ENCODE measurements at regions not wholly inside any gene's neighbourhood (a gene's known extent, or its start where the extent isn't known, plus 50 kb on each side); places are given as distances from the start of the nearest gene placed in this dataset.
"Not testable (repeated sequence)": the region's sequence is repeated elsewhere in the genome, so short reads cannot be mapped to it uniquely, and the experiment has no call there.

GRCh38 chr13:44730851-44731250 lies 154.7 kb upstream of the TSC22D1 start:
- FAIRE-seq = no peak
- no peak for DNase-seq (ENCODE audit: low read depth in 1 of 2, low spot score in 1 of 2)
- no peak overlapping the region for H3K4me3 ChIP-seq
- CTCF ChIA-PET = no interaction called here
- no peak for ATAC-seq
- 0% methylated on average over 1 of the region's 1 CpG for WGBS (ENCODE audit: missing lambda C conversion rate)
- H3K9me3 ChIP-seq = no peaks in the 10 kb centered on the region
- no peaks in the 10 kb centered on the region for H3K4me1 ChIP-seq
- no peak overlapping the region for H3K4me2 ChIP-seq
- no peak for TF ChIP-seq EHMT2 (IDR thresholded peaks at IDR 0.05; ENCODE audit: low read depth)
- no peak for TF ChIP-seq JUN (IDR thresholded peaks at IDR 0.05)
- TF ChIP-seq HEYL (CRISPR knock-in tag; IDR thresholded peaks at IDR 0.05) = no peak
- no peak for TF ChIP-seq HOXB5 (CRISPR knock-in tag; IDR thresholded peaks at IDR 0.05)
- no peak for TF ChIP-seq HOXA7 (CRISPR knock-in tag; IDR thresholded peaks at IDR 0.05)
- no peak for TF ChIP-seq RAD21 (conservative IDR thresholded peaks at IDR 0.05 in 1 of 2, IDR thresholded peaks at IDR 0.05 in 1 of 2)
- no peak for TF ChIP-seq FOXS1 (CRISPR knock-in tag; IDR thresholded peaks at IDR 0.05)
- TF ChIP-seq BCL3 (IDR thresholded peaks at IDR 0.05) = no peak
- no peak for TF ChIP-seq FOSL2 (IDR thresholded peaks at IDR 0.05)
- no peak for TF ChIP-seq FOSL2 (CRISPR knock-in tag; IDR thresholded peaks at IDR 0.05)
- no peak for TF ChIP-seq PHF8 (IDR thresholded peaks at IDR 0.05; ENCODE audit: borderline replicate concordance, low read depth)
- POLR2A ChIA-PET = interaction anchor here (0.6 kb wide), 1 partner anchor 17 kb away, joined by 3 read pairs; no protein-coding TSS in a partner anchor
- no peak overlapping the region for H3K27ac ChIP-seq

- FAIRE-seq (no peak), ATAC-seq (no peak), DNase-seq (ENCODE audit: low read depth in 1 of 2, low spot score in 1 of 2) (no peak)
- Histone ChIP-seq H3K27ac (no peak overlapping the region), H3K4me2 (no peak overlapping the region), H3K9me3 (no peaks in the 10 kb centered on the region), H3K4me1 (no peaks in the 10 kb centered on the region), H3K4me3 (no peak overlapping the region)
- ChIA-PET CTCF (no interaction called here), POLR2A (no interaction called here)
- 82% methylated on average over 14 of the region's 15 CpGs for WGBS (ENCODE audit: missing lambda C conversion rate)
- no peak for TF ChIP-seq HDAC2 (IDR thresholded peaks at IDR 0.05)
- TF ChIP-seq CBX2 (IDR thresholded peaks at IDR 0.05; ENCODE audit: borderline replicate concordance, low read depth) = no peak
- no peak for TF ChIP-seq NR3C1 (IDR thresholded peaks at IDR 0.05)
- no peak for TF ChIP-seq NPAS2 (CRISPR knock-in tag; IDR thresholded peaks at IDR 0.05; ENCODE audit: borderline replicate concordance)
- no peak for TF ChIP-seq PHF8 (IDR thresholded peaks at IDR 0.05; ENCODE audit: borderline replicate concordance, low read depth)
- no peak for TF ChIP-seq CHD4 (IDR thresholded peaks at IDR 0.05; ENCODE audit: borderline replicate concordance)
- TF ChIP-seq MYC (IDR thresholded peaks at IDR 0.05; ENCODE audit: borderline replicate concordance, low read length) = no peak
- TF ChIP-seq HOXB5 (CRISPR knock-in tag; IDR thresholded peaks at IDR 0.05) = no peak
Observed at GRCh38 chr13:44730099-44730498, 154.0 kb upstream of the TSC22D1 start.

- H3K4me3 ChIP-seq; DNase-seq (ENCODE audit: low read depth in 1 of 2, low spot score in 1 of 2); POLR2A ChIA-PET; H3K4me1 ChIP-seq; ATAC-seq; H3K27ac ChIP-seq; FAIRE-seq; H3K9me3 ChIP-seq; H3K4me2 ChIP-seq: not testable (repeated sequence)
- CTCF ChIA-PET = interaction anchor here (1.3 kb wide), 1 partner anchor 10 kb away, joined by 3 read pairs; no protein-coding TSS in a partner anchor
- 74% methylated on average over 7 of the region's 7 CpGs for WGBS (ENCODE audit: missing lambda C conversion rate)
Observed at GRCh38 chr13:44727591-44727990, 151.5 kb upstream of the TSC22D1 start.

- WGBS (ENCODE audit: missing lambda C conversion rate) = 70% methylated on average over 6 of the region's 6 CpGs
- no peaks in the 10 kb centered on the region for H3K4me1 ChIP-seq
- no peak for TF ChIP-seq RNF2 (IDR thresholded peaks at IDR 0.05; ENCODE audit: borderline replicate concordance, low read depth)
- TF ChIP-seq MYC (IDR thresholded peaks at IDR 0.05; ENCODE audit: borderline replicate concordance, low read length) = no peak
- TF ChIP-seq CHD2 (IDR thresholded peaks at IDR 0.05; ENCODE audit: low read length, partially characterized antibody) = no peak
- no peak for TF ChIP-seq FOSB (CRISPR knock-in tag; IDR thresholded peaks at IDR 0.05)
- TF ChIP-seq HOXB13 (CRISPR knock-in tag; IDR thresholded peaks at IDR 0.05; ENCODE audit: low read depth) = no peak
- no peak for TF ChIP-seq TP53 (CRISPR knock-in tag; IDR thresholded peaks at IDR 0.05)
- no peak for TF ChIP-seq E2F6 (IDR thresholded peaks at IDR 0.05; ENCODE audit: borderline replicate concordance, low read depth)
- no peak for TF ChIP-seq EP300 (IDR thresholded peaks at IDR 0.05)
- TF ChIP-seq RAD21 (conservative IDR thresholded peaks at IDR 0.05 in 1 of 2, IDR thresholded peaks at IDR 0.05 in 1 of 2) = no peak
- no peak for TF ChIP-seq POLR2AphosphoS2 (conservative IDR thresholded peaks at IDR 0.05; ENCODE audit: low read length)
- H3K9me3 ChIP-seq = 0 out of 3 replicates have a peak, but pooled peaks cover 6% of the 10 kb centered on the region
- POLR2A ChIA-PET = interaction anchor here (1.0 kb wide), 1 partner anchor 74 kb away, joined by 3 read pairs; no protein-coding TSS in a partner anchor
- 0 out of 6 replicates have a peak overlapping the region, but pooled peaks of 1 of the 2 experiments have one; percentile 39 for H3K27ac ChIP-seq
- no peak for DNase-seq (ENCODE audit: low read depth in 1 of 2, low spot score in 1 of 2)
- FAIRE-seq = no peak
- CTCF ChIA-PET = interaction anchor here (1.3 kb wide), 1 partner anchor 11 kb away, joined by 3 read pairs; no protein-coding TSS in a partner anchor
- no peak for ATAC-seq
- H3K4me3 ChIP-seq = no peak overlapping the region
- H3K4me2 ChIP-seq = no peak overlapping the region
Observed at GRCh38 chr13:44726778-44727177, 150.6 kb upstream of the TSC22D1 start.
